Uterus (tissue), 3 donors: ENCODE measurements at regions not wholly inside any gene's neighbourhood (a gene's known extent, or its start where the extent isn't known, plus 50 kb on each side); places are given as distances from the start of the nearest gene placed in this dataset.
"Not testable (repeated sequence)": the region's sequence is repeated elsewhere in the genome, so short reads cannot be mapped to it uniquely, and the experiment has no call there.

ENCODE experiments used
- DNase-seq, 2 donors: peaks; one replicate each; pipeline ENCODE4 v3.0.0-alpha.2; 2019 to 2020
- H3K27ac ChIP-seq, 2 donors: fragments of 200-600 bp; sonication (generic); 1 replicate in 1 of 2; 2 replicates in 1 of 2; pipeline ENCODE4 v1.5.1; 2016 to 2018
- H3K27me3 ChIP-seq, 2 donors: fragments of 200-600 bp; sonication (generic); one replicate each; pipeline ENCODE4 v1.5.1; 2018 to 2019; ENCODE audit warnings: control low read depth in 1 of 2
- H3K36me3 ChIP-seq, 2 donors: fragments of 200-600 bp; sonication (generic); one replicate each; pipeline ENCODE4 v1.5.1; 2019; ENCODE audit warnings: control low read depth in 1 of 2
- H3K4me1 ChIP-seq, 2 donors: fragments of 200-600 bp; sonication (generic); one replicate each; pipeline ENCODE4 v1.5.1; 2018 to 2019; ENCODE audit warnings: control low read depth in 1 of 2
- H3K4me3 ChIP-seq, 2 donors: fragments of 200-600 bp; sonication (generic); 1 replicate in 1 of 2; 2 replicates in 1 of 2; pipeline ENCODE4 v1.5.1; 2018 to 2019; ENCODE audit warnings: mild to moderate bottlenecking in 1 of 2
- H3K9me3 ChIP-seq, 2 donors: fragments of 200-600 bp; sonication (generic); one replicate each; pipeline ENCODE4 v1.5.1; 2019; ENCODE audit warnings: control low read depth in 1 of 2
- POLR2A ChIP-seq, 2 donors: fragments of 450-650 bp; IDR thresholded peaks; one replicate each; pipeline ENCODE4 v1.6.1; 2016; ENCODE audit warnings: antibody characterized with exemption in 2 of 2, mild to moderate bottlenecking in 1 of 2, moderate library complexity in 1 of 2
- intact Hi-C: fragments of 100-400 bp; cut with DNase I; formaldehyde crosslinking; loops from one replicate; pipeline ENCODE4 v1.15.1; 2023; ENCODE audit warnings: low total_unique reads
- TF ChIP-seq, protein P1 (sequence below), 4 experiments: fragments of 200-600 bp in 2 of 4; fragments of 450-650 bp in 2 of 4; sonication (generic) in 2 of 4; IDR thresholded peaks; one replicate each; pipeline ENCODE4 v1.5.1; 2016 to 2019; ENCODE audit warnings: antibody characterized with exemption in 4 of 4, mild to moderate bottlenecking in 2 of 4, moderate library complexity in 1 of 4
- donor health status: DM: yes; HTN: yes; CAD: no.

DNA sequence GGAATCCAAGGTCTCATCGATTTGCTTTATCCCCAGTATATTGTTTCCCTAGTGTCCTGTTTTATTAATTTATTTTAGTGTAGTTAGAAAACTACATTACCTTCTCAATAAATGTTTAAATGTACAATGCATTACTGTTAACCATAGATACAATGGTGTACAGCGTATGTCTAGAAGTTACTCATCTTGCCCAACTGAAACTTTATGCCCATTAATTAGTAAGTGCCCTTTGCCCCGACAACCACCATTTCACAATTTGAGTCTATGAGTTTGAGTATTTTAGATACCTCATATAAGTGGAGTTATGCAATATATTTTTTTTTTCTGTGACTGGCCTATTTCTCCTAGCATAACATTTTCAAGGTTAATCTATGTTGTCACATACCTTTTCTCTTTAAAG, 1343.0 kb upstream of the SLC39A10 start:
- intact Hi-C loops = no loop called here
- Histone ChIP-seq H3K27me3 (no peaks in the 10 kb centered on the region), H3K9me3 (no peaks in the 10 kb centered on the region), H3K4me3 (no peak overlapping the region), H3K4me1 (no peaks in the 10 kb centered on the region), H3K36me3 (no peaks in the 10 kb centered on the region), H3K27ac (no peak overlapping the region)
- no peak for DNase-seq
- no peak for TF ChIP-seq POLR2A (IDR thresholded peaks at IDR 0.05)
- TF ChIP-seq, protein P1, sequence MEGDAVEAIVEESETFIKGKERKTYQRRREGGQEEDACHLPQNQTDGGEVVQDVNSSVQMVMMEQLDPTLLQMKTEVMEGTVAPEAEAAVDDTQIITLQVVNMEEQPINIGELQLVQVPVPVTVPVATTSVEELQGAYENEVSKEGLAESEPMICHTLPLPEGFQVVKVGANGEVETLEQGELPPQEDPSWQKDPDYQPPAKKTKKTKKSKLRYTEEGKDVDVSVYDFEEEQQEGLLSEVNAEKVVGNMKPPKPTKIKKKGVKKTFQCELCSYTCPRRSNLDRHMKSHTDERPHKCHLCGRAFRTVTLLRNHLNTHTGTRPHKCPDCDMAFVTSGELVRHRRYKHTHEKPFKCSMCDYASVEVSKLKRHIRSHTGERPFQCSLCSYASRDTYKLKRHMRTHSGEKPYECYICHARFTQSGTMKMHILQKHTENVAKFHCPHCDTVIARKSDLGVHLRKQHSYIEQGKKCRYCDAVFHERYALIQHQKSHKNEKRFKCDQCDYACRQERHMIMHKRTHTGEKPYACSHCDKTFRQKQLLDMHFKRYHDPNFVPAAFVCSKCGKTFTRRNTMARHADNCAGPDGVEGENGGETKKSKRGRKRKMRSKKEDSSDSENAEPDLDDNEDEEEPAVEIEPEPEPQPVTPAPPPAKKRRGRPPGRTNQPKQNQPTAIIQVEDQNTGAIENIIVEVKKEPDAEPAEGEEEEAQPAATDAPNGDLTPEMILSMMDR (IDR thresholded peaks at IDR 0.05) = no peak

DNA sequence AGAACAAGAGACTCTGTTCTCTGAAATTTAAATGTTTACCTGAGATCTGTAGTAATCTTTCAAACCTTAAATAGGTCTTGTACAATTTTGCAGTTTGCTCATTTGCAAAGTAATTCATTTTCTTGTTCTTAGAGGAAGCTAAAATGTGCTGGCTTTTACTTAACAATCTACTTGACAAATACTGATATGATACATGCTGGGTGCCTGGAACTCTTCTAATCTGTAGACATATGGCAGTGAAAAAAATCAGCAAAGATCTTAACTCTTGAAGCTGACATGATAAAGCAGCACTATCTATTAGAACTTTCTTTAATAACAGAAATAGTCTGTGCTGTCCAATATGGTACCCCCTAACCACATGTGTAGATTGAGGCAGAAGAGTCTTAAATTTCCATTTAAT, 1352.8 kb upstream of the SLC39A10 start:
- H3K9me3 ChIP-seq = no peaks in the 10 kb centered on the region
- TF ChIP-seq POLR2A (IDR thresholded peaks at IDR 0.05) = no peak
- TF ChIP-seq, protein P1 (IDR thresholded peaks at IDR 0.05) = no peak
- intact Hi-C loops = no loop called here
- H3K36me3 ChIP-seq = no peaks in the 10 kb centered on the region
- DNase-seq = no peak
- no peak overlapping the region for H3K4me3 ChIP-seq
- H3K27me3 ChIP-seq = no peaks in the 10 kb centered on the region
- no peaks in the 10 kb centered on the region for H3K4me1 ChIP-seq
- no peak overlapping the region for H3K27ac ChIP-seq

DNA sequence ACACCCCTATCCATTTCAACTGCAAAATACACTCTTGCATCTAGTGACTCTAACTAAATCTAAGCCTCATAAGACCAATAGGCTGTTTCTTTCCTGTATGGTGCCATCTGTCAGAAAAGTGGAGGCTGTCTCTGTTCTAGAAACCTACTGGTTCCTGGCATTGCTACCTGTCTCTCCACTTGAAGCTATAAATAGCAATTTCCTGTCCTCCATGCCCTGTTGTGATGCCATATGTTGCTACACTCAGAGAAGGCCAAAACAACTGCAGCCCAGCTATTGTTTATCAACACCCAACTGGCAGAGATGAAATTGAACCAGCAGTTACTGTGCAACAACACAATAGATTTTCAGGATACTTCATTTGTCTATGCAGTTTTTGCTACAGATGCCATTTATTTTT, 1355.1 kb upstream of the SLC39A10 start:
- no peak for TF ChIP-seq POLR2A (IDR thresholded peaks at IDR 0.05)
- Histone ChIP-seq H3K4me3 (no peak overlapping the region), H3K9me3 (no peaks in the 10 kb centered on the region), H3K27ac (no peak overlapping the region), H3K36me3 (no peaks in the 10 kb centered on the region), H3K4me1 (no peaks in the 10 kb centered on the region), H3K27me3 (no peaks in the 10 kb centered on the region)
- no peak for DNase-seq
- intact Hi-C loops = no loop called here

DNA sequence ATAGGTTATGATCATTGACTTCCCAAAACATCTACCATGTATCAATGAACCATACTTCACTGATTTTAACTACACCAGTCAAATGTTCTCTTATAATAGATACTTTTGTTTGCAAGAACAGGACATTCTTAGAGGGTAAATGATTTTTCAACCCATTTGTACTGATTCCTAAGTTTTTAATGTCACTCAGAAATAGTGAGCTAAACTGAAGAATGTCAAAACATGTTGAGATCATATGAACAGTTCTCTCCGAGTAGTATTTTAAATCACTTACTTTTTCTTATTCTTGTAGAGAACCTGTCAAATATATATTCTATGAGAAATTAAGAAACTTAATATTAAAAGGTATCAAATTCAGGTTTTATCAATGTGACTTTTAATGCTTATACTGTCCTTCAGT, 1362.9 kb upstream of the SLC39A10 start:
- Histone ChIP-seq H3K9me3 (no peaks in the 10 kb centered on the region), H3K4me1 (no peaks in the 10 kb centered on the region), H3K27ac (no peak overlapping the region), H3K27me3 (no peaks in the 10 kb centered on the region), H3K4me3 (no peak overlapping the region), H3K36me3 (no peaks in the 10 kb centered on the region)
- intact Hi-C loops = no loop called here
- DNase-seq = no peak
- TF ChIP-seq POLR2A (IDR thresholded peaks at IDR 0.05) = no peak
- TF ChIP-seq, protein P1 (IDR thresholded peaks at IDR 0.05) = no peak

DNA sequence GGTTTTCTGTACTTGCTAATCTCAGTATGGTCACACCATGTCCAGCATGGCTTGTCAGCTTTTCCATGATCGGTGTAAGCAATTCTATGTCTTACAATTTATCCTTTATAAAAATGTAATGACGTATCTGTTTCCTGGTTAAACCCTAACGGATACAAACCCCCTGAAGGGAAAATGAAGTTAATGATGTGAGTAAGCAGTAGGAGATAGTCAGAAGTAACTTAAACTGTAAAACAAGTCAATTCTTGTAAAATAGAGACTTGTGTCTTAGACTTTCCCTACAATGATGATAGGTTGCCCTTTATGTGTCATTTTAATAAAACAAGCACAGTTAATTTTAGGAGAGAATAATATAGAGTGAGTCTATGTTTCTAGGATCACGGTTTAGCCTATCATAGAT, 1365.9 kb upstream of the SLC39A10 start:
- Histone ChIP-seq H3K4me1 (no peaks in the 10 kb centered on the region), H3K27me3 (no peaks in the 10 kb centered on the region), H3K4me3 (no peak overlapping the region), H3K27ac (no peak overlapping the region), H3K36me3 (no peaks in the 10 kb centered on the region), H3K9me3 (no peaks in the 10 kb centered on the region)
- TF ChIP-seq POLR2A (IDR thresholded peaks at IDR 0.05) = no peak
- TF ChIP-seq, protein P1 (IDR thresholded peaks at IDR 0.05) = no peak
- intact Hi-C loops = no loop called here
- DNase-seq = no peak

DNA sequence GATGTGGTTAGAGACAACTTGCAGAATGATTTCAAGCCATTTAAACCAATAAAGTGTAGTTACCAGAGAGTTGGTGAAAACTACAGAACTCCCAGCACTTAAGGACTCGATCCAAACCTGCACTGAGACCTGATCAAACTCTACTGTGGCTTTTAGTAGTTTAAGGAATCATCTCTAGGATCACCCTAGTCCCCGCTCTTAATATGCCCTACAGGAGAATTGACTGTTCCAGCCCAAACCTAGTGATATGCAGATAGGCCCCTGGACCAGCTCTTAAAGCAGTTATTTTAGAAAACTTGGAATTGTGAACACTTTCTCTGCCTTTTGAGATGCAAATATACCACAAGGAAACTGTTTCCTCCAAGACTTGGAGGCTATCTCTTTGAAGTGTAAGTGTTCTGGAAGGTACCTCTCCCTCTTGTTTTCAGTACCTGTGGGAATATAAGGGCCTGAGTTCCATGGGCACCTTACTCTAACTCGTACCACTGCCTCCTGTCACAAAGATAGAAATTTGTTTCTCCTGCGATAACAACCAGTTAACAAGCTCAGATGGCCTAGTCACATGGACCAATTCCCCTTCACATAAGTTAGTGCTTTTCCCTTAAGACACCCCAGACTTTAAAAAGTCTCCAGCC, 1367.2 kb upstream of the SLC39A10 start:
- Histone ChIP-seq H3K27ac (no peak overlapping the region), H3K9me3 (no peaks in the 10 kb centered on the region), H3K4me3 (no peak overlapping the region), H3K36me3 (no peaks in the 10 kb centered on the region), H3K4me1 (no peaks in the 10 kb centered on the region), H3K27me3 (no peaks in the 10 kb centered on the region)
- TF ChIP-seq, protein P1 (IDR thresholded peaks at IDR 0.05) = no peak
- TF ChIP-seq POLR2A (IDR thresholded peaks at IDR 0.05) = no peak
- intact Hi-C loops = no loop called here
- DNase-seq = no peak

DNA sequence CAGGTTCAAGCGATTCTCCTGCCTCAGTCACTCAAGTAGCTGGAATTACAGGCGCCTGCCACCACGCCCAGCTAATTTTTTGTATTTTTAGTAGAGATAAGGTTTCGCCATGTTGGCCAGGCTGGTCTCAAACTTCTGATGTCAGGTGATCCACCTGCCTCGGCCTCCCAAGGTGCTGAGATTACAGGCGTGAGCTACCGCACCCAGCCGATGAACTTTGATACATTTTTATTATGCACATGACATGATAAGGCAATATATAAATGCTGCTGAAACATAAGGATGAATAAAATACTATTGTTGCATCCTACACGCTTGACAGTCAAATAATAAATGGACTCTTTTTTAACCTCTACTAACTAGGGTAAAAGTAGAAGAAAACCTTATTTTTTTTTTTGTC, 1380.4 kb upstream of the SLC39A10 start:
- H3K27me3 ChIP-seq, H3K9me3 ChIP-seq, H3K36me3 ChIP-seq, H3K4me1 ChIP-seq, intact Hi-C loops, H3K27ac ChIP-seq, H3K4me3 ChIP-seq, DNase-seq: not testable (repeated sequence)
